Glomerular visceral epithelial cell (primary cell): ENCODE measurements at regions not wholly inside any gene's neighbourhood (a gene's known extent, or its start where the extent isn't known, plus 50 kb on each side); places are given as distances from the start of the nearest gene placed in this dataset.

Source experiments
- DNase-seq: peaks from one replicate; pipeline ENCODE4 v3.0.0-alpha.2; 2016; ENCODE audit errors: extremely low spot score

- no peak for DNase-seq
Measured at GRCh38 chr22:25366876-25367466, 147.5 kb downstream of the CRYBB2 start.

GRCh38 chr22:25367756-25368155 lies 148.3 kb downstream of the CRYBB2 start:
- DNase-seq: no peak

- peak; percentile 23 for DNase-seq
Measured at GRCh38 chr22:25368271-25368670, 148.8 kb downstream of the CRYBB2 start.

DNA sequence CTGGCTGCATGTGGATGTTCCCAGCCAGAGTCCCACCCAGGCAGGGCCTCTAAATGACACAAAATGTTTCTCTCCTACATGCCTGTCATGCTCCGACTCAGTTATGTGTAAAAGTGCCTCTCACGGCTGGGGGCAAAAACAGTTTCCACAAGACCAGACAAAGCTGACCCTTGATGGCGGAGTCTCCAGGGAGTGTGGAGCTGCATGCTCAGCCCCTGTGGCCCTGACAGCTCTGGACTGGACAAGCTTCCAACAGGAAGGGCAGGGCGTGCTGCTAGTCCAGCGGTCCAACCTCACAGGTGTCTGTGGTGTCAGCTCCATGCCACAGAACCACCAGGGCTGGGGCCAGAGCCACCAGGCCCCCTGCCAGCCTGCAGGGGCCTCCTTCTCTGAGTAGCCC lies 149.6 kb downstream of the CRYBB2 start:
- no peak for DNase-seq

DNA sequence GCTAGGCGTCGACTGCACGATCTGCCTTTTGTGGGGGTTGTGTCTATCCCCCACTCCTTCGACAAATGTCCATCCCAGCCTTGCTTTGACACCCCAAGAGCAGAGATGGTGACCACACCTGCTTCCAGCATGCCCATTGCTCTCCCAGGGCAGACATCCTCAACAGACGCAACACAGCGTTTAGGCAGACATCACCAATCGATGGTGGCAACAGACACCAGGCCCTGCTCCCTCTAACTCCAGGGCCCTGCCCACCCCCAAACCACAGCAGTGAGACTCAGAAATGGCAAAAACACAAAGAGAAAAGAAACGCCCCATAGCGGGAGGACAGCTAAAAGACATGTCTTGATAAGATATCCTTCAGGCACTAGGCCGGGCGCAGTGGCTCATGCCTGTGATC lies 150.9 kb downstream of the CRYBB2 start:
- DNase-seq: no peak

- DNase-seq: no peak
Measured at GRCh38 chr22:25372000-25372595, 152.7 kb downstream of the CRYBB2 start.

GRCh38 chr22:25373961-25374360 lies 154.5 kb downstream of the CRYBB2 start:
- no peak for DNase-seq

DNA sequence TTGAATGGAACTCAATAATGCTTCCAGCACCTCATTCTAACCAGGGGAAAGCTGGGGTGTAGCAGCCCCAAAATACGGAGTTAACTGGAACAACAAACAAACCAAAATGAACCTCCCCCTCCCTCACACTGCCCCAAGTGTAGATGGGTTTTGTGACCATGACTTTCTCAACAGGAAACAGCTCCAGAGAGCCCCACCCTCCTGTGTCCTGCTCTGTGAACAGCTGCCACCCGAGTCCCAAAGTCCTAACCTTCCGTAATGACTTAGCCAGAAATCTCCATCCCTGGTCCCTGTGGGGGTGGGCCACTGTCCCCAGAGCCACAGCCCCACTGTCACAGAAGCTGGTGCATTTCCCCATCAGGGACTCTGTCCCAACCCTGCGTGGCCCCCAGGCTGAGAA lies 155.4 kb downstream of the CRYBB2 start:
- DNase-seq: no peak

DNA sequence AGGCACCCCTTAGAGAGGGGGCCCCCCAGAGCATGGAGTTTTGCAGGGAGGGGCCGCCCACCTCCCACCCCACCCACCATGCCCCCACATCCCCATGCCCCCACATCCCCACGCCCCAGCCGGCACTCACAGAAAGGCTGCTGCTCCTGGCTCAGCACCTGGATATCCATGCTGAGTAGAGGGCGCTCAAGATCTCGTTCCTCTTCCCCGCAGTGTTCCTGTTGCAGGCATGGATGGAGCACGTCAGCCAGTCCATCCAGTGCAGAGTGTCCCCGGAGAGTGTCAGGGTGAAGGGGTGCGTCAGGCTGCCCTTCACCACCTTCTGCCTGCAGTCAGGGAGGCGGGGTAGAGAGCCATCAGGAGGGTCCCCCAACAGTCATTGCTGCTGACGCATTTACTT lies 156.2 kb downstream of the CRYBB2 start:
- no peak for DNase-seq

DNA sequence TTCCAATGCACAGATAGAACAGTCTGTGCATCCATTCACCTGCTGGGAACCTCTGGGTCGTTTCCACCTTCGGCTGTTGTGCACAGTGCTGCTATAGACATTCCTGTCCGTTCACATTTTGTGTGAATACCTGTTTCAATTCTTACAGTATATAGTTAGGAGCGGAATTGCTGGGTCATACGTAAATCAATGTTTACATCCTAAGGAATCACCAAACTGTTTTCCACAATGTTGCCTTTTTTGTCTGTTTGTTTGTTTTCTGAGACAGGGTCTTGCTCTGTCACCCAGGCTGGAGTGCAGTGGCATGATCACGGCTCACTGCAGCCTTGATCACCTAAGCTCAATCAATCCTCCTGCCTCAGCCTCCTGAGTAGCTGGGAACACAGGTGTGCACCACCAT lies 158.3 kb downstream of the CRYBB2 start:
- no peak for DNase-seq

DNA sequence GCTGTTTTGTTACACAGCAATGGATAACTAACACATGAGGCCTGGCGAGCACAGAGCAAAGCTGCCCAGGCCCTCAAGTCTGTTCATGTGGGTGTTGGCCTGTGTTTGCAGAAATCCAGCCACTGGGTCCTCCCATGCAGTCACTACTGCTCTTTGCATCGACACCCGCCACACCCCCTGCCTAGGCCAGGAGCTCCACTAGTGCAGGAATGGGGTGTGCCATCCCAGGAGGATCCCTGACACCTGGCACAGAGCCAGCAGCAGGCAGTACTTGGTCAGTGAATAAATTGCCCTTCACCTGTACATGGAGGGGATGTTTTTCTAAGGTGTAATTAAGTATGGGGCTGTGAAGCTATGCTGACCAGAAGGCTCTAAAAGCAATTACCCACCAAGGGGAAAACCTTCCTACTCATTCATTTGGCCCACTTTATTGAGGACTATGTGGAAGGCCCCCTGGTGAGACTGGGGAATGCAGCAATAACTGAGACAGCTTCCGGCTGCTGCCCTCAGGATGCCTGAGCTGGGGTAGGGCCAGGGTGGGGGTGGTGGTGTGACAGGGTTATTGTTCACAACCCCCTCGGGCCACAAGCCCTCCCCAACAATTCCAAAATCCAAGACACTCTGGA lies 160.8 kb downstream of the CRYBB2 start:
- no peak for DNase-seq

DNA sequence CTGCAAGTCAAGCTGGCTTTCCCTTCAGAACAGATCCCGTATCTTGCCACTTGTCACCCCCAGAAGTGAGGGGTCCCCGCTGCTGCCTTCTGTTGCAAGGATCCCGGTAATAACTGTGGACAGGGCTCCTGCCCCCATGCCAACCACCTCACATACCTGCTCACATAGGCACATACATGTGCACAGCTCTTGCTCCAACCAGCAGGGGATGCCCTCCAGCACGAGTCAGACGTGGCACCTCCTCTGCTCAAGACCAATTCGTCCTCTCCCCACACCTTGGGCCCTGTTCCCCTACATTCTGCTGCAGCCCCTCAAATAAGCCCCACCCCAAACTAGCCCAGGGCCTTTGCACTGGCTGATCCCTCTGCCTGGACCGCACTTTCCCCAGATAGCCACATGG lies 163.3 kb downstream of the CRYBB2 start:
- no peak for DNase-seq

GRCh38 chr22:25383278-25383820 lies 163.9 kb downstream of the CRYBB2 start:
- no peak for DNase-seq

DNA sequence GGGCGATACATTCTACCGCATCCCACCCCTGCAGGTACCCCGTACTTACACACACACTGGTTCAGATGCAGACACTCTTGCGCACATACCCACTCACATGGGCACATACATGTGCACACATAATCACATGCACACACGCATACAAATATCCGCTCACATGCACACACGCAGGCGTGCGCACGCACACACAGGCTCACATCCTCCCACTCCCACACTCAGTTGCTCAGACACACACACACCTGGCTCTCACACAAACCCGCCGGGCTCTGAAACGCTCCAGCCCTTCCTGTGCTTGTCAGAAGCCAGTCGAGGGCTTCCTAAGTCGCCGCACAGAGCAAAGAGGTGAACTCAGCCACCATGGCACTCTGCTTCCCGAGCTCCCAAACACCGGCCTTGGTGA lies 164.5 kb downstream of the CRYBB2 start:
- DNase-seq: no peak

- no peak for DNase-seq
Measured at GRCh38 chr22:25386538-25386884, 167.1 kb downstream of the CRYBB2 start.

DNA sequence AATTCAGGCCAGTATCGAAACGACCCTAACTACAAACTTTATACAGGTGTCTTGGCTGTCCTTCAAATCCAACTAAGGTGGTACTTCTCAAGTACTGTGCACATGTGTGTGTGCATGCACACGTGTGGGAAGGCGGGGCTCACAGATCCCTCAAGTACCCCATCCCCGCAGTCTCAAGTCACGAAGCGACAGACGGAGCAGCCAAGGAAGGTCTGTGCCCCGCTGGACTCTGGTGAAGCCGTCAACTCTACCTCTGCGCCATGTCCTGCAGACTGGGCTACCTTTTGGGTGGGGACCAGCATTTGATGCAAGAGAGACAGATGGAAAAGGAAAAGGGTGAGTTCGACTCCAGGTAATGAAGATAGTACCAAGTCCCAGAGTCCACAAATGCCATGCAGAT lies 169.0 kb downstream of the CRYBB2 start:
- no peak for DNase-seq

GRCh38 chr22:25388866-25389540 lies 169.6 kb downstream of the CRYBB2 start:
- DNase-seq: peak; percentile 13

GRCh38 chr22:25389541-25389919 lies 170.1 kb downstream of the CRYBB2 start:
- no peak for DNase-seq

- no peak for DNase-seq
Measured at GRCh38 chr22:25390297-25391240, 171.1 kb downstream of the CRYBB2 start.

DNA sequence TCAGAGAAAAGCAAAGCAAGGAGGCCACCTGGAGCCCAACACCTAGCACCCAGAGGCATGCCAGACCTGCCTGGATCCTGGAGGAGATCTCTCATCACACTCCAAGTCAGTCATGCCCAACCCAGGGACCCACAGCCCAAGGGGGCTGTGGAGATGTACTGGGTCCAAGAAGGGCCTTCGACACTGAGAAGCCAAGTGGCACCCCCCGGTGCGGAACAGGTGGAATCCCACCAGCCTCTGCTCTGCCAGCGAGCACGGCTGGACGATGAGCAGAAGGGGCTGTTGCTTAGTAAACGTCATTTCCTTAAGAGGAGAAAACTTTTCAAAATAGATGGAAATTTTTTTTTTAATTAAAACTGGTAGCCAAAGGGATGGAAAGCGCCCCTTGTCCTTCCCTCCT lies 171.9 kb upstream of the GRK3 start:
- DNase-seq: no peak

DNA sequence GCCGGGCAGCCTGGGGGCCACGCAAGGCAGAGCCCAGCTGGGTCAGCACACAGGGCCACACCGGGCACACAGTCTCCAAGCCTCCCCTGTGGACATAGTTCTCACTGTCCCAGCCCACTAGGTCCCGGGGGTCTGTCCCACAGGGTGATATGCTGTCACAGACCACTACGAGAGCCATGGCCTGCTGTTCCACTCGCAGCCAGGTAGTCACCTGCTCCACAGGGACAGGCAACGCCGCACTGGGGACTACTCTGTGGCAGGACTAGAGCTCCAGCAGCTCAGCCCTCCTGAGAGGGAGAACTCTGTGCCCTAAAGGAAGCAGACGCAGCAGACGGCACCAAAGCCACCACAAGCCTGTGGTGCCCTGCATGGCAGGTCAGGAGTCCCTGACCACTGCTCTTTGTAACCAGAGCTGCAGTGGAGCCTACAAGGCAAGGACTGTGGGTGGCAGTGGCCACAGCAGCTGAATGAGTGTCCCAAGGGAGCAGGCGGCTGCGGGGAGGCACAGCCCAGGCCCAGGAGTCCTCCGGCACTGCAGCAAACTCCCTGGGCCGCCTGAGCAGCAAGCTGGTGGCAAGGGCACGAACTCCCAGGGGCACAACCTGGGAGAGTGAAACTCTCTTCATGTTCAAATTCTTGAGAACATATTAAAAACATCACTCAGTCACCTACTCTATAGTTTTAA lies 171.2 kb upstream of the GRK3 start:
- DNase-seq: no peak
